Keratinocyte (primary cell): ENCODE measurements at regions not wholly inside any gene's neighbourhood (a gene's known extent, or its start where the extent isn't known, plus 50 kb on each side); places are given as distances from the start of the nearest gene placed in this dataset.

ENCODE experiments used
- CTCF ChIP-seq, 3 experiments: IDR thresholded peaks in 1 of 3; conservative IDR thresholded peaks in 1 of 3; optimal IDR thresholded peaks in 1 of 3; 2 replicates in 2 of 3; 3 replicates in 1 of 3; pipeline versions ENCODE3 to v1.5.1; 2011; ENCODE audit warnings: low read length in 3 of 3, mild to moderate bottlenecking in 3 of 3, moderate library complexity in 2 of 3, control low read depth in 1 of 3, inconsistent platforms in 1 of 3; ENCODE audit not compliant: insufficient read depth in 2 of 3; ENCODE audit errors: extremely low read depth in 1 of 3
- EZH2 ChIP-seq: IDR thresholded peaks from one replicate; pipeline ENCODE4 v1.6.1; 2012; ENCODE audit warnings: inconsistent platforms, mild to moderate bottlenecking, low read length, moderate library complexity

GRCh38 chr3:117120014-117120413, 410.4 kb downstream of the TUSC7 start:
- no peak for TF ChIP-seq CTCF (optimal IDR thresholded peaks at IDR 0.05 in 1 of 3, IDR thresholded peaks at IDR 0.05 in 1 of 3, conservative IDR thresholded peaks at IDR 0.05 in 1 of 3; ENCODE audit: extremely low read depth in 1 of 3, insufficient read depth in 2 of 3, low read length in 3 of 3)
- no peak for TF ChIP-seq EZH2
